AG09319 (cell line): ENCODE measurements at regions not wholly inside any gene's neighbourhood (a gene's known extent, or its start where the extent isn't known, plus 50 kb on each side); places are given as distances from the start of the nearest gene placed in this dataset.

ENCODE experiments used
- DNase-seq: peaks from one replicate; pipeline ENCODE4 v3.0.0-alpha.2; 2010; ENCODE audit warnings: low read depth; ENCODE audit errors: extremely low read depth
- CTCF ChIP-seq: IDR thresholded peaks from 2 replicates; pipeline ENCODE4 v1.5.1; 2011; ENCODE audit warnings: low read depth, mild to moderate bottlenecking, inconsistent platforms, low read length, moderate library complexity

DNA sequence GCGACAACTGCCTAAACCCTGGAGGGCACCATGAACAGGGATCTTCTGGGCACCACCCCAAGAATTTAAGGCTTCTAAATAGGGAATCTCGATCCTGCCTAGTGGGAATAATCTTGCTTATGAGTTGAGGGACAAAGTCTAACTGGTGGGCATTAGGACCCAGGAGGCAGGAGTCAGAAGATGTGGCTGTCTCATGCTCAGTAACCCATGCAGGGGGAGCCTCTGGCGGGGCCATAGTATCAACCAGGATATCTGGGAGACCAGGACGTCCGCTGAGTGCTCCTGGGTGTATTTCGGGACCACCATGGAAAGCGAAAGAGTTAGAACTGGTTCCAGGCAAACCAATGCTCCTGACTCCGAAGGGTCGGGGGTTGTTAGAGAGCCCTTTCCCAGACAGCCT, 356.1 kb downstream of the OTOL1 start:
- no peak for TF ChIP-seq CTCF
- no peak for DNase-seq

DNA sequence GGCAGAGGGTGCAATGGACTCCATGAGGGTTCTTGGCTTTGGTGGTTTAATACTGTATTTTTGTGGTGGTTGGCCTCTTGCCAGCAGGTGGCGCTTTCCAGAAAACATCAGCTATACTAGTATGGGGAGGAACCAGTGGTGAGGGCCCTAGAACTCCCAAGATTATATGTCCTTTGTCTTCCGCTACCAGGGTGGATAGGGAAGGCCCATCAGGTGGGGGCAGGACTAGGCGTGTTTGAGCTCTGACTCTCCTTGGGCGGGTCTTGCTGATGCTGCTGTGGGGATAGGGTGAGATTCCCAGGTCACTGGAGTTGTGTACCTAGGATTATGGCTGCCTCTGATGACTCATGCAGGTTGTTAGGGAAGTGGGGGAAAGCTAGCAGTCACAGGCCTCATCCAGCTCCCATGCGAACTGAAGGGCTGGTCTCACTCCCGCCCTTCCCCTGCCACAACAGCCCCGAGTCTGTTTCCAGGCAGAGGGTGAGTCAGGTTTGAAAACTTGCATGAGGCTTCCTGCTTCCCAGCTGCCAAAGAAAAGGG, 357.7 kb downstream of the OTOL1 start:
- peak; percentile 3; the same call in 1 of the 2 replicates for TF ChIP-seq CTCF
- DNase-seq, result peak; percentile 3

DNA sequence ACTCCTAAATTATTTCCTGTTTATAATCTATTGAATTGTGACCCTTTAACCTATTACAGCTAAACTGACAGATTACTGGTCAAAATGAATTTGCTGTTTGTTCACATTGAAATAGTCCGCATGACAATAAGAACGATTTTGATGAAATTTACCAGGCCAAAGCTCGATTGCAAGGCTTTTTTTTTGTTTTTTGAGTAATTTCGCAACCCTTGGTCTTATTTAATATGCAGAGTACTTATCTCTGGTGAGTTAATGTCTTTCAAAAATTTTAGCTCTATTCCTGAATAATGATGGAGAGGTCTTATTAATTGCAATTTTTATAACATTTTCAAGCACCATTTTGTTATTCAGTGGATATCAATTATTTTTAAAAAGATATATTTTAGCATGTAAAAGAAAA, 362.4 kb downstream of the OTOL1 start:
- TF ChIP-seq CTCF, result no peak
- DNase-seq, result no peak

DNA sequence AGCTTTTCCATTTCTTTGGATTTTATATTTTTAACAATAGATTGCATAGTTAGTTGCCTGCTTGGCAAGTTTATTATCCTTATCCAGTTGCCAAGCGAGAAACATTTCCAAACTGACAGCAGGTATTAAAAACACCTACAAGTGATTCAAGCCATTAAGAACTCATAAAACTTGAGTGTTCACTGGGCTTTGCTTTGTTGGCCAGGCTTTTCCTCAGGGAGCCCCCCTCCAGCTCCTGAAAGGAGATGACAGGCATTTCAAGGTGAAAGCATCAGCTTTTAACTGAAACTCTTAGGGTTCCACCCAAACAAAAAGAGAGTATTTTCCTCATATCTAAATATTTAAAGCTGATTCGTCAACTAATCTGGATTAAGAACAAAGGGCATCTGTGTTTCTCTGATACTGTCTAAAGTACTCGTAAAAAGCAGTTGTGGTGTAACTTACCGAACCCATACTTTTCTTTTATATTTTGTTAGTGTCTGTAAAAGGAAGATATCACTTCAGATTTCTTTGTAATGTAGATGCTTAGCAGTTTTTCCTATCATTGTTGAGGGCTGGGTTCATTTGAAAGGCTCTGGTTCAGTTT, 363.4 kb downstream of the OTOL1 start:
- no peak for DNase-seq
- no peak for TF ChIP-seq CTCF

- no peak for DNase-seq
- no peak for TF ChIP-seq CTCF
These were observed 367.2 kb downstream of the OTOL1 start for GRCh38 chr3:161863775-161864174.

- no peak for TF ChIP-seq CTCF
- no peak for DNase-seq
These were observed 369.6 kb downstream of the OTOL1 start for GRCh38 chr3:161866176-161866575.

GRCh38 chr3:161875483-161875882, 378.9 kb downstream of the OTOL1 start:
- no peak for DNase-seq
- TF ChIP-seq CTCF, result no peak
